ENCODE measurements at regions not wholly inside any gene's neighbourhood (a gene's known extent, or its start where the extent isn't known, plus 50 kb on each side); places are given as distances from the start of the nearest gene placed in this dataset.

DNA sequence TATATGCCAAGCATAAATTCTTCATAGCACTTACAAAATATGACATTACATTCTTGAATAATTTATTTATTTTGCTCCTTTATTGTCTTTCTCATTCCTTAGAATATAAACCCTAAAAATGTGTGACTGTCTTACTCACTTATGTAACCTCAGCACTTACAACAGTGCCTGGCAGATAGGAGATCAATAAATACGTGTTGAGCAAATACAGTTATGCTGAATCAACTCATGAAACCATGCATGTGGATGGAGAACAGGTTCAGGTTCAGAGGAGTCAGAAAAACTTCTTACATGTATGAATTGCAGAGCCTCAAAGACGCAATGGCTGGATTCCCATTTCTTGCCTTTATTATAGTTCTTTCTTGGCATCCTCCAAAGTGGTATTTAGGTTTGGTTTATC, 659.4 kb upstream of the CHAC2 start:
- TF ChIP-seq ZFP36 (IDR thresholded peaks at IDR 0.05; ENCODE audit: borderline replicate concordance, partially characterized antibody) (no peak), RFX5 (IDR thresholded peaks at IDR 0.05) (no peak), POLR2A (IDR thresholded peaks at IDR 0.05; ENCODE audit: low read length) (no peak), JUN (IDR thresholded peaks at IDR 0.05) (no peak), MYC (IDR thresholded peaks at IDR 0.05; ENCODE audit: borderline replicate concordance, low read length) (no peak), CTCF (IDR thresholded peaks at IDR 0.05) (no peak), HOXB13 (CRISPR knock-in tag; IDR thresholded peaks at IDR 0.05; ENCODE audit: low read depth) (no peak), BHLHE40 (IDR thresholded peaks at IDR 0.05; ENCODE audit: low read depth, low read length) (no peak), FOSL2 (IDR thresholded peaks at IDR 0.05) (no peak), FOSL2 (CRISPR knock-in tag; IDR thresholded peaks at IDR 0.05) (no peak), TFCP2L1 (CRISPR knock-in tag; IDR thresholded peaks at IDR 0.05) (no peak)
- TF ChIP-seq, protein P1, sequence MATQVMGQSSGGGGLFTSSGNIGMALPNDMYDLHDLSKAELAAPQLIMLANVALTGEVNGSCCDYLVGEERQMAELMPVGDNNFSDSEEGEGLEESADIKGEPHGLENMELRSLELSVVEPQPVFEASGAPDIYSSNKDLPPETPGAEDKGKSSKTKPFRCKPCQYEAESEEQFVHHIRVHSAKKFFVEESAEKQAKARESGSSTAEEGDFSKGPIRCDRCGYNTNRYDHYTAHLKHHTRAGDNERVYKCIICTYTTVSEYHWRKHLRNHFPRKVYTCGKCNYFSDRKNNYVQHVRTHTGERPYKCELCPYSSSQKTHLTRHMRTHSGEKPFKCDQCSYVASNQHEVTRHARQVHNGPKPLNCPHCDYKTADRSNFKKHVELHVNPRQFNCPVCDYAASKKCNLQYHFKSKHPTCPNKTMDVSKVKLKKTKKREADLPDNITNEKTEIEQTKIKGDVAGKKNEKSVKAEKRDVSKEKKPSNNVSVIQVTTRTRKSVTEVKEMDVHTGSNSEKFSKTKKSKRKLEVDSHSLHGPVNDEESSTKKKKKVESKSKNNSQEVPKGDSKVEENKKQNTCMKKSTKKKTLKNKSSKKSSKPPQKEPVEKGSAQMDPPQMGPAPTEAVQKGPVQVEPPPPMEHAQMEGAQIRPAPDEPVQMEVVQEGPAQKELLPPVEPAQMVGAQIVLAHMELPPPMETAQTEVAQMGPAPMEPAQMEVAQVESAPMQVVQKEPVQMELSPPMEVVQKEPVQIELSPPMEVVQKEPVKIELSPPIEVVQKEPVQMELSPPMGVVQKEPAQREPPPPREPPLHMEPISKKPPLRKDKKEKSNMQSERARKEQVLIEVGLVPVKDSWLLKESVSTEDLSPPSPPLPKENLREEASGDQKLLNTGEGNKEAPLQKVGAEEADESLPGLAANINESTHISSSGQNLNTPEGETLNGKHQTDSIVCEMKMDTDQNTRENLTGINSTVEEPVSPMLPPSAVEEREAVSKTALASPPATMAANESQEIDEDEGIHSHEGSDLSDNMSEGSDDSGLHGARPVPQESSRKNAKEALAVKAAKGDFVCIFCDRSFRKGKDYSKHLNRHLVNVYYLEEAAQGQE (IDR thresholded peaks at IDR 0.05): no peak

Data from A549 (cell line).